HCT116 (cell line): ENCODE measurements at regions not wholly inside any gene's neighbourhood (a gene's known extent, or its start where the extent isn't known, plus 50 kb on each side); places are given as distances from the start of the nearest gene placed in this dataset.
A peak's percentile ranks its signal among the peaks of the same experiment; 100 is the strongest.

Experiments
- ATAC-seq: fragments of 200-7000 bp; cut with Tn5 transposase; 2 replicates; pipeline ENCODE4 v1.9.1; 2020; ENCODE audit warnings: mild to moderate bottlenecking, moderate library complexity
- BruUV-seq: library from RNA; stranded (reverse); fragments of 400-500 nt; replicated peaks from 2 replicates; lab custom pipeline; 2021; lab: Mats Ljungman, UMichigan
- CTCF ChIA-PET: fragments of 300-600 bp; sonication (Branson Sonifier 250); formaldehyde crosslinking; loops from one replicate; lab custom pipeline; 2021; ENCODE audit warnings: antibody characterized with exemption; lab: Charles Lee
- POLR2A ChIA-PET: fragments of 300-600, 350-600 bp; sonication (Branson Sonifier 250); formaldehyde crosslinking; loops from one replicate; lab custom pipeline; 2021; ENCODE audit warnings: antibody characterized with exemption; lab: Charles Lee
- RAD21 ChIA-PET, 2 experiments: fragments of 300-600 bp; sonication (Branson Sonifier 250); formaldehyde crosslinking; loops; one replicate each; lab custom pipeline; 2023; ENCODE audit warnings: low total read pairs in 2 of 2; ENCODE audit not compliant: uncharacterized antibody in 2 of 2, unreplicated experiment in 2 of 2, low non-redundant PET in 1 of 2; lab: Charles Lee
- DNase-seq: peaks from one replicate; pipeline ENCODE4 v3.0.0-alpha.2; 2010; ENCODE audit warnings: low read depth, low spot score
- H2AFZ ChIP-seq: fragments of 200-600 bp; shearing (Covaris generic), sonication (generic); 2 replicates; pipeline ENCODE4 v1.6.1; 2017; ENCODE audit warnings: low read depth, mixed run types, mixed read lengths, antibody characterized with exemption, low read length; ENCODE audit not compliant: poor library complexity, severe bottlenecking
- H3K27ac ChIP-seq: 2 replicates; pipeline ENCODE4 v1.5.1; 2012; ENCODE audit warnings: low read depth, low read length
- H3K27me3 ChIP-seq: fragments of 200-600 bp; sonication (generic); 2 replicates; pipeline ENCODE4 v1.6.1; 2016; ENCODE audit warnings: mixed run types, low read length, mixed read lengths; ENCODE audit not compliant: insufficient read depth
- H3K36me3 ChIP-seq, 2 experiments: fragments of 200-500 bp in 1 of 2; fragments of 200-600 bp in 1 of 2; sonication (Bioruptor generic) in 1 of 2; sonication (generic) in 1 of 2; 2 replicates each; pipeline versions ENCODE4 v1.5.1 to v1.6.1; 2014 to 2016; ENCODE audit warnings: low read length in 2 of 2, inconsistent platforms in 1 of 2, mixed read lengths in 1 of 2, mixed run types in 1 of 2; ENCODE audit not compliant: insufficient read depth in 2 of 2, control insufficient read depth in 1 of 2
- H3K4me1 ChIP-seq, 2 experiments: fragments of 200-600 bp in 1 of 2; sonication (generic) in 1 of 2; 2 replicates each; pipeline versions ENCODE4 v1.5.1 to v1.6.1; 2012 to 2017; ENCODE audit warnings: low read length in 2 of 2, inconsistent platforms in 1 of 2, mild to moderate bottlenecking in 1 of 2, mixed read lengths in 1 of 2, mixed run types in 1 of 2, moderate library complexity in 1 of 2; ENCODE audit not compliant: insufficient read depth in 2 of 2, control insufficient read depth in 1 of 2
- H3K4me2 ChIP-seq: fragments of 200-600 bp; sonication (generic); 2 replicates; pipeline ENCODE4 v1.6.1; 2017; ENCODE audit warnings: mixed run types, low read length, mixed read lengths
- H3K4me3 ChIP-seq, 2 experiments: fragments of 200-600 bp in 1 of 2; sonication (generic) in 1 of 2; replicated peaks in 1 of 2; 2 replicates each; pipeline ENCODE4 v1.5.1; 2011 to 2016; ENCODE audit warnings: low read length in 2 of 2, control low read depth in 1 of 2, low read depth in 1 of 2, mild to moderate bottlenecking in 1 of 2, mixed read lengths in 1 of 2, mixed run types in 1 of 2
- H3K79me2 ChIP-seq: fragments of 200-600 bp; sonication (generic); 2 replicates; pipeline ENCODE4 v1.6.1; 2017; ENCODE audit warnings: mild to moderate bottlenecking, mixed run types, low read length, moderate library complexity, mixed read lengths; ENCODE audit not compliant: insufficient read depth
- H3K9ac ChIP-seq: fragments of 200-600 bp; sonication (generic); 2 replicates; pipeline ENCODE4 v1.6.1; 2016; ENCODE audit warnings: low read length, mixed read lengths
- H3K9me2 ChIP-seq: fragments of 200-600 bp; sonication (generic), shearing (Covaris generic); 2 replicates; pipeline ENCODE4 v1.6.1; 2017; ENCODE audit warnings: mixed run types, mild to moderate bottlenecking, moderate library complexity; ENCODE audit not compliant: insufficient read depth
- H3K9me3 ChIP-seq, 2 experiments: fragments of 200-500 bp in 1 of 2; fragments of 200-600 bp in 1 of 2; sonication (Bioruptor generic) in 1 of 2; sonication (generic) in 1 of 2; 2 replicates each; pipeline ENCODE4 v1.6.1; 2014 to 2017; ENCODE audit warnings: low read length in 2 of 2, mixed read lengths in 2 of 2, inconsistent platforms in 1 of 2, low read depth in 1 of 2, mild to moderate bottlenecking in 1 of 2, mixed run types in 1 of 2, moderate library complexity in 1 of 2; ENCODE audit not compliant: control insufficient read depth in 1 of 2, insufficient read depth in 1 of 2
- H4K20me1 ChIP-seq: fragments of 200-600 bp; sonication (generic), shearing (Covaris generic); 2 replicates; pipeline ENCODE4 v1.6.1; 2017; ENCODE audit warnings: mixed run types, mild to moderate bottlenecking, moderate library complexity; ENCODE audit not compliant: insufficient read depth
- CBX3 ChIP-seq: IDR thresholded peaks from 2 replicates; pipeline ENCODE4 v1.6.1; 2012; ENCODE audit warnings: low read depth
- CEBPB ChIP-seq: IDR thresholded peaks from 2 replicates; pipeline ENCODE4 v1.6.1; 2012; ENCODE audit warnings: low read depth
- ELF1 ChIP-seq: IDR thresholded peaks from 2 replicates; pipeline ENCODE4 v1.6.1; 2012; ENCODE audit warnings: low read depth, borderline replicate concordance
- FOSL1 ChIP-seq: IDR thresholded peaks from 2 replicates; pipeline ENCODE4 v1.6.1; 2012; ENCODE audit warnings: low read depth
- JUND ChIP-seq: IDR thresholded peaks from 2 replicates; pipeline ENCODE4 v1.6.1; 2012
- RAD21 ChIP-seq: IDR thresholded peaks from 2 replicates; pipeline ENCODE4 v1.6.1; 2012; ENCODE audit warnings: low read depth, mild to moderate bottlenecking
- REST ChIP-seq: IDR thresholded peaks from 2 replicates; pipeline ENCODE4 v1.6.1; 2012; ENCODE audit warnings: low read depth
- SIN3A ChIP-seq: IDR thresholded peaks from 2 replicates; pipeline ENCODE4 v1.6.1; 2012; ENCODE audit warnings: low read depth
- SP1 ChIP-seq: IDR thresholded peaks from 2 replicates; pipeline ENCODE4 v1.6.1; 2012; ENCODE audit warnings: low read depth
- SRF ChIP-seq: IDR thresholded peaks from 2 replicates; pipeline ENCODE4 v1.6.1; 2012; ENCODE audit warnings: low read depth
- YY1 ChIP-seq: IDR thresholded peaks from 2 replicates; pipeline ENCODE4 v1.6.1; 2011; ENCODE audit warnings: low read length, low read depth, moderate library complexity, mild to moderate bottlenecking; ENCODE audit not compliant: insufficient replicate concordance; ENCODE audit errors: extremely low read depth
- ZFX ChIP-seq: fragments of 450-650 bp; IDR thresholded peaks from 2 replicates; pipeline ENCODE4 v1.6.1; 2017
- intact Hi-C: fragments of 100-400 bp; cut with micrococcal nuclease; formaldehyde crosslinking; loops from 2 replicates; pipeline ENCODE4 v1.10.0; 2022
- TF ChIP-seq, protein P1 (sequence below): IDR thresholded peaks from 2 replicates; pipeline ENCODE4 v1.6.1; 2011; ENCODE audit warnings: mild to moderate bottlenecking, low read length, moderate library complexity; ENCODE audit not compliant: insufficient replicate concordance; ENCODE audit errors: extremely low read depth
- TF ChIP-seq, protein P2 (sequence below): IDR thresholded peaks from 2 replicates; pipeline ENCODE4 v1.6.1; 2012

GRCh38 chr6:141641951-141642350 is 490.8 kb upstream of the GJE1 start:
- Histone ChIP-seq H4K20me1 (no peaks in the 10 kb centered on the region), H3K27me3 (no peaks in the 10 kb centered on the region), H3K4me2 (no peak overlapping the region), H3K9ac (no peak overlapping the region), H3K4me1 (no peaks in the 10 kb centered on the region), H3K4me3 (no peak overlapping the region), H3K36me3 (no peaks in the 10 kb centered on the region), H3K79me2 (no peaks in the 10 kb centered on the region), H2AFZ (peak overlapping the region; percentile 27), H3K9me3 (no peaks in the 10 kb centered on the region), H3K9me2 (no peaks in the 10 kb centered on the region), H3K27ac (no peak overlapping the region)
- no peak for DNase-seq
- intact Hi-C loops, result no loop called here
- RAD21 ChIA-PET, result no interaction called here
- TF ChIP-seq SRF (no peak), SP1 (no peak), YY1 (no peak), JUND (no peak), REST (no peak), ZFX (no peak), ELF1 (no peak), RAD21 (no peak), CBX3 (no peak), FOSL1 (no peak), SIN3A (no peak), CEBPB (no peak)
- TF ChIP-seq, protein P1, sequence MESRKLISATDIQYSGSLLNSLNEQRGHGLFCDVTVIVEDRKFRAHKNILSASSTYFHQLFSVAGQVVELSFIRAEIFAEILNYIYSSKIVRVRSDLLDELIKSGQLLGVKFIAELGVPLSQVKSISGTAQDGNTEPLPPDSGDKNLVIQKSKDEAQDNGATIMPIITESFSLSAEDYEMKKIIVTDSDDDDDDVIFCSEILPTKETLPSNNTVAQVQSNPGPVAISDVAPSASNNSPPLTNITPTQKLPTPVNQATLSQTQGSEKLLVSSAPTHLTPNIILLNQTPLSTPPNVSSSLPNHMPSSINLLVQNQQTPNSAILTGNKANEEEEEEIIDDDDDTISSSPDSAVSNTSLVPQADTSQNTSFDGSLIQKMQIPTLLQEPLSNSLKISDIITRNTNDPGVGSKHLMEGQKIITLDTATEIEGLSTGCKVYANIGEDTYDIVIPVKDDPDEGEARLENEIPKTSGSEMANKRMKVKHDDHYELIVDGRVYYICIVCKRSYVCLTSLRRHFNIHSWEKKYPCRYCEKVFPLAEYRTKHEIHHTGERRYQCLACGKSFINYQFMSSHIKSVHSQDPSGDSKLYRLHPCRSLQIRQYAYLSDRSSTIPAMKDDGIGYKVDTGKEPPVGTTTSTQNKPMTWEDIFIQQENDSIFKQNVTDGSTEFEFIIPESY, result no peak
- TF ChIP-seq, protein P2, sequence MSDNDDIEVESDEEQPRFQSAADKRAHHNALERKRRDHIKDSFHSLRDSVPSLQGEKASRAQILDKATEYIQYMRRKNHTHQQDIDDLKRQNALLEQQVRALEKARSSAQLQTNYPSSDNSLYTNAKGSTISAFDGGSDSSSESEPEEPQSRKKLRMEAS, result no peak
- no peak for ATAC-seq
- CTCF ChIA-PET, result interaction anchor here (1.0 kb wide), 1 partner anchor 33 kb away, joined by 7 read pairs; no protein-coding TSS in a partner anchor
- no TSS peak for BruUV-seq
- POLR2A ChIA-PET, result no interaction called here
